ENCODE measurements at regions not wholly inside any gene's neighbourhood (a gene's known extent, or its start where the extent isn't known, plus 50 kb on each side); places are given as distances from the start of the nearest gene placed in this dataset.

- TF ChIP-seq, protein P1, sequence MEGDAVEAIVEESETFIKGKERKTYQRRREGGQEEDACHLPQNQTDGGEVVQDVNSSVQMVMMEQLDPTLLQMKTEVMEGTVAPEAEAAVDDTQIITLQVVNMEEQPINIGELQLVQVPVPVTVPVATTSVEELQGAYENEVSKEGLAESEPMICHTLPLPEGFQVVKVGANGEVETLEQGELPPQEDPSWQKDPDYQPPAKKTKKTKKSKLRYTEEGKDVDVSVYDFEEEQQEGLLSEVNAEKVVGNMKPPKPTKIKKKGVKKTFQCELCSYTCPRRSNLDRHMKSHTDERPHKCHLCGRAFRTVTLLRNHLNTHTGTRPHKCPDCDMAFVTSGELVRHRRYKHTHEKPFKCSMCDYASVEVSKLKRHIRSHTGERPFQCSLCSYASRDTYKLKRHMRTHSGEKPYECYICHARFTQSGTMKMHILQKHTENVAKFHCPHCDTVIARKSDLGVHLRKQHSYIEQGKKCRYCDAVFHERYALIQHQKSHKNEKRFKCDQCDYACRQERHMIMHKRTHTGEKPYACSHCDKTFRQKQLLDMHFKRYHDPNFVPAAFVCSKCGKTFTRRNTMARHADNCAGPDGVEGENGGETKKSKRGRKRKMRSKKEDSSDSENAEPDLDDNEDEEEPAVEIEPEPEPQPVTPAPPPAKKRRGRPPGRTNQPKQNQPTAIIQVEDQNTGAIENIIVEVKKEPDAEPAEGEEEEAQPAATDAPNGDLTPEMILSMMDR (IDR thresholded peaks at IDR 0.05) = no peak
- TF ChIP-seq POLR2A (IDR thresholded peaks at IDR 0.05) = no peak
These were observed 942.4 kb upstream of the PRR20A start for GRCh38 chr13:56198350-56198749.

All from thyroid gland (tissue), 4 donors.